ENCODE measurements at regions not wholly inside any gene's neighbourhood (a gene's known extent, or its start where the extent isn't known, plus 50 kb on each side); places are given as distances from the start of the nearest gene placed in this dataset.

GRCh38 chr2:223442847-223443246 lies 159.3 kb downstream of the SCG2 start:
- Mint-ChIP-seq H3K27me3 (no peaks in the 10 kb centered on the region), H3K4me3 (no peak overlapping the region), H3K36me3 (no peaks in the 10 kb centered on the region), H3K27ac (no peak overlapping the region), H3K9me3 (peaks cover 1% of the 10 kb centered on the region), H3K4me1 (no peaks in the 10 kb centered on the region)
- CTCF ChIA-PET = no interaction called here
- DNase-seq = no peak

GRCh38 chr2:223450246-223450645 lies 151.9 kb downstream of the SCG2 start:
- no peaks in the 10 kb centered on the region for H3K36me3 Mint-ChIP-seq
- no peak overlapping the region for H3K4me3 Mint-ChIP-seq
- no peaks in the 10 kb centered on the region for H3K27me3 Mint-ChIP-seq
- DNase-seq = no peak
- H3K4me1 Mint-ChIP-seq = no peaks in the 10 kb centered on the region
- H3K27ac Mint-ChIP-seq = no peak overlapping the region
- H3K9me3 Mint-ChIP-seq = peaks cover 4% of the 10 kb centered on the region
- CTCF ChIA-PET = no interaction called here

GRCh38 chr2:223457301-223457700 lies 144.9 kb downstream of the SCG2 start:
- Mint-ChIP-seq H3K27me3 (no peaks in the 10 kb centered on the region), H3K4me1 (no peaks in the 10 kb centered on the region), H3K36me3 (no peaks in the 10 kb centered on the region), H3K27ac (no peak overlapping the region), H3K9me3 (peaks cover 2% of the 10 kb centered on the region), H3K4me3 (no peak overlapping the region)
- no peak for DNase-seq
- CTCF ChIA-PET = no interaction called here

- H3K9me3 Mint-ChIP-seq = no peaks in the 10 kb centered on the region
- DNase-seq = no peak
- CTCF ChIA-PET = interaction anchor here (1.0 to 2.2 kb wide), 2 partner anchors 19 to 487 kb away, joined by 3 to 6 read pairs; no protein-coding TSS in a partner anchor
Observed at GRCh38 chr2:223459328-223459939, 142.7 kb downstream of the SCG2 start.

GRCh38 chr2:223460209-223460608 lies 142.0 kb downstream of the SCG2 start:
- Mint-ChIP-seq H3K36me3 (no peaks in the 10 kb centered on the region), H3K27me3 (no peaks in the 10 kb centered on the region), H3K27ac (no peak overlapping the region), H3K9me3 (no peaks in the 10 kb centered on the region), H3K4me3 (no peak overlapping the region), H3K4me1 (no peaks in the 10 kb centered on the region)
- DNase-seq = no peak
- CTCF ChIA-PET = interaction anchor here (2.2 kb wide), 1 partner anchor 488 kb away, joined by 6 read pairs; no protein-coding TSS in a partner anchor

More at GRCh38 chr2:223459328-223459939, 142.7 kb downstream of the SCG2 start:
- Mint-ChIP-seq H3K27ac (no peak overlapping the region), H3K36me3 (no peaks in the 10 kb centered on the region), H3K4me1 (no peaks in the 10 kb centered on the region), H3K4me3 (no peak overlapping the region), H3K27me3 (no peaks in the 10 kb centered on the region)

- H3K4me1 Mint-ChIP-seq = no peaks in the 10 kb centered on the region
- DNase-seq = no peak
- H3K27me3 Mint-ChIP-seq = no peaks in the 10 kb centered on the region
- H3K9me3 Mint-ChIP-seq = no peaks in the 10 kb centered on the region
- H3K4me3 Mint-ChIP-seq = no peak overlapping the region
- no peak overlapping the region for H3K27ac Mint-ChIP-seq
- CTCF ChIA-PET = no interaction called here
- no peaks in the 10 kb centered on the region for H3K36me3 Mint-ChIP-seq
Observed at GRCh38 chr2:223460774-223461211, 141.4 kb downstream of the SCG2 start.

GRCh38 chr2:223464071-223464470 lies 138.1 kb downstream of the SCG2 start:
- Mint-ChIP-seq H3K27ac (no peak overlapping the region), H3K9me3 (no peaks in the 10 kb centered on the region), H3K4me1 (no peaks in the 10 kb centered on the region), H3K27me3 (no peaks in the 10 kb centered on the region), H3K36me3 (no peaks in the 10 kb centered on the region), H3K4me3 (no peak overlapping the region)
- CTCF ChIA-PET = no interaction called here
- DNase-seq = no peak

GRCh38 chr2:223465793-223466192 lies 136.4 kb downstream of the SCG2 start:
- CTCF ChIA-PET = no interaction called here
- Mint-ChIP-seq H3K9me3 (no peaks in the 10 kb centered on the region), H3K27me3 (no peaks in the 10 kb centered on the region), H3K27ac (no peak overlapping the region), H3K4me1 (no peaks in the 10 kb centered on the region), H3K36me3 (no peaks in the 10 kb centered on the region), H3K4me3 (no peak overlapping the region)
- no peak for DNase-seq

- Mint-ChIP-seq H3K9me3 (no peaks in the 10 kb centered on the region), H3K4me3 (no peak overlapping the region), H3K27ac (no peak overlapping the region), H3K36me3 (no peaks in the 10 kb centered on the region), H3K27me3 (no peaks in the 10 kb centered on the region), H3K4me1 (no peaks in the 10 kb centered on the region)
- CTCF ChIA-PET = no interaction called here
- no peak for DNase-seq
Observed at GRCh38 chr2:223467196-223467595, 135.0 kb downstream of the SCG2 start.

- Mint-ChIP-seq H3K36me3 (no peaks in the 10 kb centered on the region), H3K9me3 (no peaks in the 10 kb centered on the region), H3K4me1 (no peaks in the 10 kb centered on the region), H3K4me3 (no peak overlapping the region), H3K27me3 (no peaks in the 10 kb centered on the region), H3K27ac (no peak overlapping the region)
- CTCF ChIA-PET = no interaction called here
- DNase-seq = no peak
Observed at GRCh38 chr2:223469270-223470046, 132.7 kb downstream of the SCG2 start.

- no peaks in the 10 kb centered on the region for H3K9me3 Mint-ChIP-seq
- H3K27ac Mint-ChIP-seq = no peak overlapping the region
- H3K27me3 Mint-ChIP-seq = no peaks in the 10 kb centered on the region
- H3K4me3 Mint-ChIP-seq = no peak overlapping the region
- DNase-seq = no peak
- no peaks in the 10 kb centered on the region for H3K36me3 Mint-ChIP-seq
- CTCF ChIA-PET = no interaction called here
- H3K4me1 Mint-ChIP-seq = no peaks in the 10 kb centered on the region
Observed at GRCh38 chr2:223470602-223471001, 131.6 kb downstream of the SCG2 start.

GRCh38 chr2:223472771-223473170 lies 129.4 kb downstream of the SCG2 start:
- CTCF ChIA-PET = no interaction called here
- no peaks in the 10 kb centered on the region for H3K36me3 Mint-ChIP-seq
- H3K4me1 Mint-ChIP-seq = no peaks in the 10 kb centered on the region
- no peak overlapping the region for H3K27ac Mint-ChIP-seq
- no peak overlapping the region for H3K4me3 Mint-ChIP-seq
- no peak for DNase-seq
- no peaks in the 10 kb centered on the region for H3K9me3 Mint-ChIP-seq
- no peaks in the 10 kb centered on the region for H3K27me3 Mint-ChIP-seq

- CTCF ChIA-PET = no interaction called here
- Mint-ChIP-seq H3K4me3 (no peak overlapping the region), H3K27me3 (no peaks in the 10 kb centered on the region)
Observed at GRCh38 chr2:223474893-223475292, 127.3 kb downstream of the SCG2 start.

GRCh38 chr2:223475901-223476300 lies 126.3 kb downstream of the SCG2 start:
- CTCF ChIA-PET = no interaction called here
- H3K36me3 Mint-ChIP-seq = no peaks in the 10 kb centered on the region
- DNase-seq = no peak
- no peaks in the 10 kb centered on the region for H3K9me3 Mint-ChIP-seq
- no peak overlapping the region for H3K27ac Mint-ChIP-seq
- no peaks in the 10 kb centered on the region for H3K4me1 Mint-ChIP-seq
- no peak overlapping the region for H3K4me3 Mint-ChIP-seq
- H3K27me3 Mint-ChIP-seq = no peaks in the 10 kb centered on the region

More at GRCh38 chr2:223474893-223475292, 127.3 kb downstream of the SCG2 start:
- no peaks in the 10 kb centered on the region for H3K9me3 Mint-ChIP-seq
- DNase-seq = no peak
- no peaks in the 10 kb centered on the region for H3K36me3 Mint-ChIP-seq
- no peaks in the 10 kb centered on the region for H3K4me1 Mint-ChIP-seq
- no peak overlapping the region for H3K27ac Mint-ChIP-seq

- CTCF ChIA-PET = no interaction called here
- no peak overlapping the region for H3K27ac Mint-ChIP-seq
- peaks cover 2% of the 10 kb centered on the region for H3K9me3 Mint-ChIP-seq
- no peaks in the 10 kb centered on the region for H3K27me3 Mint-ChIP-seq
- no peak for DNase-seq
- H3K4me1 Mint-ChIP-seq = no peaks in the 10 kb centered on the region
- no peaks in the 10 kb centered on the region for H3K36me3 Mint-ChIP-seq
- no peak overlapping the region for H3K4me3 Mint-ChIP-seq
Observed at GRCh38 chr2:223477318-223477717, 124.8 kb downstream of the SCG2 start.
